ENCODE measurements at regions not wholly inside any gene's neighbourhood (a gene's known extent, or its start where the extent isn't known, plus 50 kb on each side); places are given as distances from the start of the nearest gene placed in this dataset.

- H3K4me1 ChIP-seq (ENCODE audit: control insufficient read depth in 1 of 2, insufficient read depth in 2 of 2, low read length in 2 of 2): no peaks in the 10 kb centered on the region
- H3K9me3 ChIP-seq (ENCODE audit: control insufficient read depth in 1 of 2, insufficient read depth in 1 of 2, low read depth in 1 of 2, low read length in 2 of 2): no peaks in the 10 kb centered on the region
- H3K27me3 ChIP-seq (ENCODE audit: insufficient read depth, low read length): no peaks in the 10 kb centered on the region
- H3K9me2 ChIP-seq (ENCODE audit: insufficient read depth): no peaks in the 10 kb centered on the region
- H3K4me3 ChIP-seq (replicated peaks in 1 of 2; ENCODE audit: low read depth in 1 of 2, low read length in 2 of 2): no peak overlapping the region
- BruUV-seq (replicated peaks): no TSS peak
- ChIA-PET RAD21 (ENCODE audit: low non-redundant PET in 1 of 2, low total read pairs in 2 of 2, uncharacterized antibody in 2 of 2, unreplicated experiment in 2 of 2) (no interaction called here), CTCF (no interaction called here), POLR2A (no interaction called here)
- H3K27ac ChIP-seq (ENCODE audit: low read depth, low read length): no peak overlapping the region
- no peaks in the 10 kb centered on the region for H4K20me1 ChIP-seq (ENCODE audit: insufficient read depth)
- H3K4me2 ChIP-seq (ENCODE audit: low read length): no peak overlapping the region
- DNase-seq (ENCODE audit: low read depth, low spot score) (no peak), ATAC-seq (no peak)
- intact Hi-C loops (cut with micrococcal nuclease): no loop called here
- no peak overlapping the region for H2AFZ ChIP-seq (ENCODE audit: low read depth, low read length, poor library complexity, severe bottlenecking)
- no peak overlapping the region for H3K9ac ChIP-seq (ENCODE audit: low read length)
- TF ChIP-seq, protein P1, sequence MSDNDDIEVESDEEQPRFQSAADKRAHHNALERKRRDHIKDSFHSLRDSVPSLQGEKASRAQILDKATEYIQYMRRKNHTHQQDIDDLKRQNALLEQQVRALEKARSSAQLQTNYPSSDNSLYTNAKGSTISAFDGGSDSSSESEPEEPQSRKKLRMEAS (IDR thresholded peaks at IDR 0.05): no peak
- TF ChIP-seq FOSL1 (IDR thresholded peaks at IDR 0.05; ENCODE audit: low read depth) (no peak), CBX3 (IDR thresholded peaks at IDR 0.05; ENCODE audit: low read depth) (no peak), RAD21 (IDR thresholded peaks at IDR 0.05; ENCODE audit: low read depth) (no peak), ZFX (IDR thresholded peaks at IDR 0.05) (no peak), EZH2 (IDR thresholded peaks at IDR 0.05) (no peak), POLR2A (IDR thresholded peaks at IDR 0.05; ENCODE audit: borderline replicate concordance, extremely low read depth, insufficient read depth, insufficient read length) (no peak), ZBTB33 (IDR thresholded peaks at IDR 0.05; ENCODE audit: extremely low read depth, insufficient replicate concordance, low read length) (no peak), SIN3A (IDR thresholded peaks at IDR 0.05; ENCODE audit: low read depth) (no peak), POLR2AphosphoS5 (IDR thresholded peaks at IDR 0.05; ENCODE audit: low read depth, low read length) (no peak), EZH2phosphoT487 (IDR thresholded peaks at IDR 0.05; ENCODE audit: borderline replicate concordance) (no peak)
- TF ChIP-seq, protein P2, sequence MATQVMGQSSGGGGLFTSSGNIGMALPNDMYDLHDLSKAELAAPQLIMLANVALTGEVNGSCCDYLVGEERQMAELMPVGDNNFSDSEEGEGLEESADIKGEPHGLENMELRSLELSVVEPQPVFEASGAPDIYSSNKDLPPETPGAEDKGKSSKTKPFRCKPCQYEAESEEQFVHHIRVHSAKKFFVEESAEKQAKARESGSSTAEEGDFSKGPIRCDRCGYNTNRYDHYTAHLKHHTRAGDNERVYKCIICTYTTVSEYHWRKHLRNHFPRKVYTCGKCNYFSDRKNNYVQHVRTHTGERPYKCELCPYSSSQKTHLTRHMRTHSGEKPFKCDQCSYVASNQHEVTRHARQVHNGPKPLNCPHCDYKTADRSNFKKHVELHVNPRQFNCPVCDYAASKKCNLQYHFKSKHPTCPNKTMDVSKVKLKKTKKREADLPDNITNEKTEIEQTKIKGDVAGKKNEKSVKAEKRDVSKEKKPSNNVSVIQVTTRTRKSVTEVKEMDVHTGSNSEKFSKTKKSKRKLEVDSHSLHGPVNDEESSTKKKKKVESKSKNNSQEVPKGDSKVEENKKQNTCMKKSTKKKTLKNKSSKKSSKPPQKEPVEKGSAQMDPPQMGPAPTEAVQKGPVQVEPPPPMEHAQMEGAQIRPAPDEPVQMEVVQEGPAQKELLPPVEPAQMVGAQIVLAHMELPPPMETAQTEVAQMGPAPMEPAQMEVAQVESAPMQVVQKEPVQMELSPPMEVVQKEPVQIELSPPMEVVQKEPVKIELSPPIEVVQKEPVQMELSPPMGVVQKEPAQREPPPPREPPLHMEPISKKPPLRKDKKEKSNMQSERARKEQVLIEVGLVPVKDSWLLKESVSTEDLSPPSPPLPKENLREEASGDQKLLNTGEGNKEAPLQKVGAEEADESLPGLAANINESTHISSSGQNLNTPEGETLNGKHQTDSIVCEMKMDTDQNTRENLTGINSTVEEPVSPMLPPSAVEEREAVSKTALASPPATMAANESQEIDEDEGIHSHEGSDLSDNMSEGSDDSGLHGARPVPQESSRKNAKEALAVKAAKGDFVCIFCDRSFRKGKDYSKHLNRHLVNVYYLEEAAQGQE (IDR thresholded peaks at IDR 0.05; ENCODE audit: low read depth): no peak
- TF ChIP-seq, protein P3, sequence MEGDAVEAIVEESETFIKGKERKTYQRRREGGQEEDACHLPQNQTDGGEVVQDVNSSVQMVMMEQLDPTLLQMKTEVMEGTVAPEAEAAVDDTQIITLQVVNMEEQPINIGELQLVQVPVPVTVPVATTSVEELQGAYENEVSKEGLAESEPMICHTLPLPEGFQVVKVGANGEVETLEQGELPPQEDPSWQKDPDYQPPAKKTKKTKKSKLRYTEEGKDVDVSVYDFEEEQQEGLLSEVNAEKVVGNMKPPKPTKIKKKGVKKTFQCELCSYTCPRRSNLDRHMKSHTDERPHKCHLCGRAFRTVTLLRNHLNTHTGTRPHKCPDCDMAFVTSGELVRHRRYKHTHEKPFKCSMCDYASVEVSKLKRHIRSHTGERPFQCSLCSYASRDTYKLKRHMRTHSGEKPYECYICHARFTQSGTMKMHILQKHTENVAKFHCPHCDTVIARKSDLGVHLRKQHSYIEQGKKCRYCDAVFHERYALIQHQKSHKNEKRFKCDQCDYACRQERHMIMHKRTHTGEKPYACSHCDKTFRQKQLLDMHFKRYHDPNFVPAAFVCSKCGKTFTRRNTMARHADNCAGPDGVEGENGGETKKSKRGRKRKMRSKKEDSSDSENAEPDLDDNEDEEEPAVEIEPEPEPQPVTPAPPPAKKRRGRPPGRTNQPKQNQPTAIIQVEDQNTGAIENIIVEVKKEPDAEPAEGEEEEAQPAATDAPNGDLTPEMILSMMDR (IDR thresholded peaks at IDR 0.05 in 2 of 3, conservative IDR thresholded peaks at IDR 0.05 in 1 of 3; ENCODE audit: borderline replicate concordance in 1 of 3, insufficient read depth in 1 of 3, low read depth in 2 of 3, low read length in 2 of 3): no peak
- no peaks in the 10 kb centered on the region for H3K36me3 ChIP-seq (ENCODE audit: control insufficient read depth in 1 of 2, insufficient read depth in 2 of 2, low read length in 2 of 2)
- no peaks in the 10 kb centered on the region for H3K79me2 ChIP-seq (ENCODE audit: insufficient read depth, low read length)
These were observed 239.9 kb downstream of the SPRY2 start for GRCh38 chr13:80101040-80101439.
